ENCODE measurements at regions not wholly inside any gene's neighbourhood (a gene's known extent, or its start where the extent isn't known, plus 50 kb on each side); places are given as distances from the start of the nearest gene placed in this dataset.

DNA sequence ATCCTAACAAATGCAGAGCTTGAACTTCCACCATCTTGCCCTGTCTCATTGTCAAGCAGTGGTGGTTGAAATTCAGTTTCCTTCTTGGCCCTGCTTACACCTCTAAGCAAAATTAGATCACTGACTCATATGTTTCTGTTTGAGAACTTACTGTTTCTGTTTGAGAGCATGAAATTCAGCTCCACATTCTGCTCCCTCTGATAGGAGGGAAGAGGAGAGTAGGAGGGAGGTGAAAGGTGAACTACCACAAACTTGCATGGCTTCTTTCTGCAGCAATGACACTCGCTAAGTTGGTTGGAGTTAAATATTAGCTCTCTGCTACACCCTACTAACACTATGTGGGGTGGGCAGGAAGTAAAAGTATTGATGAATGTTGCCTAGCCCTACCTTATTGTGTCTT, 117.8 kb upstream of the EDA2R start:
- TF ChIP-seq, protein P1, sequence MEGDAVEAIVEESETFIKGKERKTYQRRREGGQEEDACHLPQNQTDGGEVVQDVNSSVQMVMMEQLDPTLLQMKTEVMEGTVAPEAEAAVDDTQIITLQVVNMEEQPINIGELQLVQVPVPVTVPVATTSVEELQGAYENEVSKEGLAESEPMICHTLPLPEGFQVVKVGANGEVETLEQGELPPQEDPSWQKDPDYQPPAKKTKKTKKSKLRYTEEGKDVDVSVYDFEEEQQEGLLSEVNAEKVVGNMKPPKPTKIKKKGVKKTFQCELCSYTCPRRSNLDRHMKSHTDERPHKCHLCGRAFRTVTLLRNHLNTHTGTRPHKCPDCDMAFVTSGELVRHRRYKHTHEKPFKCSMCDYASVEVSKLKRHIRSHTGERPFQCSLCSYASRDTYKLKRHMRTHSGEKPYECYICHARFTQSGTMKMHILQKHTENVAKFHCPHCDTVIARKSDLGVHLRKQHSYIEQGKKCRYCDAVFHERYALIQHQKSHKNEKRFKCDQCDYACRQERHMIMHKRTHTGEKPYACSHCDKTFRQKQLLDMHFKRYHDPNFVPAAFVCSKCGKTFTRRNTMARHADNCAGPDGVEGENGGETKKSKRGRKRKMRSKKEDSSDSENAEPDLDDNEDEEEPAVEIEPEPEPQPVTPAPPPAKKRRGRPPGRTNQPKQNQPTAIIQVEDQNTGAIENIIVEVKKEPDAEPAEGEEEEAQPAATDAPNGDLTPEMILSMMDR (IDR thresholded peaks at IDR 0.05; ENCODE audit: extremely low read depth in 1 of 2, insufficient read depth in 1 of 2, low read depth in 1 of 2, low read length in 2 of 2): no peak
- TF ChIP-seq FOS (IDR thresholded peaks at IDR 0.05; ENCODE audit: borderline replicate concordance, insufficient read depth, low read length) (no peak), EZH2 (IDR thresholded peaks at IDR 0.05; ENCODE audit: borderline replicate concordance, low read depth, low read length, severe bottlenecking) (no peak), POLR2A (IDR thresholded peaks at IDR 0.05; ENCODE audit: low read depth, low read length) (no peak), MYC (IDR thresholded peaks at IDR 0.05; ENCODE audit: low read depth, low read length) (no peak), POLR2AphosphoS5 (IDR thresholded peaks at IDR 0.05; ENCODE audit: insufficient read depth, low read depth, low read length) (no peak)
- TF ChIP-seq, protein P2, sequence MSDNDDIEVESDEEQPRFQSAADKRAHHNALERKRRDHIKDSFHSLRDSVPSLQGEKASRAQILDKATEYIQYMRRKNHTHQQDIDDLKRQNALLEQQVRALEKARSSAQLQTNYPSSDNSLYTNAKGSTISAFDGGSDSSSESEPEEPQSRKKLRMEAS (IDR thresholded peaks at IDR 0.05; ENCODE audit: insufficient read depth, insufficient read length): no peak
